Sigmoid colon (tissue), 6 donors: ENCODE measurements at regions not wholly inside any gene's neighbourhood (a gene's known extent, or its start where the extent isn't known, plus 50 kb on each side); places are given as distances from the start of the nearest gene placed in this dataset.

ENCODE experiments used
- DNase-seq: peaks from one replicate; pipeline ENCODE4 v3.0.0-alpha.2; 2019
- H3K27ac ChIP-seq, 4 donors: fragments of 200-600 bp; sonication (generic); one replicate each; pipeline ENCODE4 v1.5.1; 2016 to 2019; ENCODE audit warnings: mild to moderate bottlenecking in 1 of 4
- H3K27me3 ChIP-seq, 3 donors: fragments of 200-600 bp; sonication (generic); one replicate each; pipeline ENCODE4 v1.5.1; 2019; ENCODE audit warnings: mild to moderate bottlenecking in 1 of 3
- H3K36me3 ChIP-seq, 4 donors: fragments of 200-600 bp; sonication (generic); one replicate each; pipeline ENCODE4 v1.5.1; 2016 to 2019
- H3K4me1 ChIP-seq, 4 donors: fragments of 200-600 bp; sonication (generic); one replicate each; pipeline ENCODE4 v1.5.1; 2017 to 2019
- H3K4me3 ChIP-seq, 4 donors: fragments of 200-600 bp; sonication (generic); one replicate each; pipeline ENCODE4 v1.5.1; 2017 to 2019; ENCODE audit warnings: mild to moderate bottlenecking in 2 of 4, moderate library complexity in 1 of 4
- H3K9me3 ChIP-seq, 4 donors: fragments of 200-600 bp in 3 of 4; sonication (generic) in 3 of 4; one replicate each; pipeline versions ENCODE4 v1.5.1 to v1.6.1; 2013 to 2019
- EP300 ChIP-seq, 4 donors: sonication (generic); formaldehyde crosslinking; IDR thresholded peaks; one replicate each; pipeline ENCODE4 v1.6.1; 2017; ENCODE audit warnings: antibody characterized with exemption in 4 of 4
- POLR2A ChIP-seq, 2 donors: fragments of 450-650 bp; IDR thresholded peaks; one replicate each; pipeline ENCODE4 v1.6.1; 2016; ENCODE audit warnings: antibody characterized with exemption in 2 of 2, mild to moderate bottlenecking in 2 of 2, moderate library complexity in 2 of 2
- POLR2AphosphoS5 ChIP-seq, 4 donors: sonication (generic); formaldehyde crosslinking; IDR thresholded peaks; one replicate each; pipeline ENCODE4 v1.6.1; 2017; ENCODE audit warnings: antibody characterized with exemption in 4 of 4
- WGBS, 2 donors: extraction: QIAGEN DNeasy Blood & Tissue Kit; methylation state at CpG; one replicate each; pipeline ENCODE4 v1.1.7; 2013; 5-methylcytosine and 5-hydroxymethylcytosine counted together
- intact Hi-C: fragments of 100-400 bp; cut with DNase I; formaldehyde crosslinking; loops from one replicate; pipeline ENCODE4 v1.15.1; 2023
- TF ChIP-seq, protein P1 (sequence below), 4 experiments: fragments of 450-650 bp in 3 of 4; fragments of 200-600 bp in 1 of 4; IDR thresholded peaks; one replicate each; pipeline ENCODE4 v1.5.1; 2016 to 2019; ENCODE audit warnings: antibody characterized with exemption in 4 of 4, mild to moderate bottlenecking in 3 of 4, moderate library complexity in 2 of 4
- donor health status: healthy with polysubstance abuse.
- donor health status: healthy.

DNA sequence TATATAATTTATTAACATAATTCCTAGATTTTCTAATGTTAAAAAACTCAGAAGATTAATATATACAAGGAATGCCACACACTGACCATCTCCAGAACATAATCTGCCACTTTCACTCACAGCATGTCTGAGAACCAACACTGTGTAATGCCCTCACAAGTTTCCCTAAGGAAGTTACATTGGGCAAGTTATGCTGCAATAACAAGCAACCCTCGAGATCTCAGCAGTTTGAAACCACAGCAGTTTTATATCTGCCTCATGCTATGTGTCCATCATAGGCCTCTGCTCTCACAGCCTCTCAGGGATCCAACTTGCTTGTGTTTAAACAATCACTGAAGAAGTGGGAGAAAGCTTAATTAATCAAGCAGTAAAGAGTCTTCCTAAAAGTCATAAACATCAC, 250.0 kb upstream of the SLC7A11 start:
- no peak for TF ChIP-seq POLR2A (IDR thresholded peaks at IDR 0.05)
- TF ChIP-seq EP300 (IDR thresholded peaks at IDR 0.05): no peak
- TF ChIP-seq POLR2AphosphoS5 (IDR thresholded peaks at IDR 0.05): no peak
- Histone ChIP-seq H3K4me3 (no peak overlapping the region), H3K4me1 (peaks cover 0 to 6% (median 0%) of the 10 kb centered on the region in 4 donors), H3K27me3 (no peaks in the 10 kb centered on the region), H3K36me3 (no peaks in the 10 kb centered on the region), H3K27ac (no peak overlapping the region), H3K9me3 (no peaks in the 10 kb centered on the region)
- intact Hi-C loops: no loop called here
- no peak for DNase-seq
- WGBS, 2 donors: 63 to 71% methylated on average over 1 of the region's 1 CpG

DNA sequence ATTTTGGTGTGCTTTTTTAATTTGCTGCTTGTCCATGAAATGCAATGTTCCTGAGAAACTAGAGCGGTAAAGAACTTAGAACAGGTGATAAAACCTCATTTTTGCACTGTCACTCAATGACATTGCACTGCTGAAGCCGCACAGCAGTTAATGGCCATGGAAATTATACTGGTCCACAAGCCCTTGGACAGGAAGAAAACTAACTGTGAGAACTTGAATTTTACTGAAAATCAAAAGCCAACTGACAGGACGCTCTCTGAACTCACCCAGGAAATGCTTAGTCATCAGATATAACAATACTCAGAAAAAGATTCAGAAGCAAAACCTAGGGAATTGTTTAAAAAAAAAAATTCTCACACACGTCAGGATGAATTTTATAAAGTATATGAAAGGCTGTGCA, 246.4 kb upstream of the SLC7A11 start:
- Histone ChIP-seq H3K27ac (no peak overlapping the region), H3K27me3 (no peaks in the 10 kb centered on the region), H3K4me1 (peaks cover 0 to 6% (median 0%) of the 10 kb centered on the region in 4 donors), H3K36me3 (no peaks in the 10 kb centered on the region), H3K9me3 (no peaks in the 10 kb centered on the region), H3K4me3 (no peak overlapping the region)
- WGBS, 2 donors: 80 to 94% methylated on average over 4 of the region's 4 CpGs
- no peak for DNase-seq
- no peak for TF ChIP-seq POLR2AphosphoS5 (IDR thresholded peaks at IDR 0.05)
- TF ChIP-seq EP300 (IDR thresholded peaks at IDR 0.05): no peak
- no peak for TF ChIP-seq POLR2A (IDR thresholded peaks at IDR 0.05)
- TF ChIP-seq, protein P1, sequence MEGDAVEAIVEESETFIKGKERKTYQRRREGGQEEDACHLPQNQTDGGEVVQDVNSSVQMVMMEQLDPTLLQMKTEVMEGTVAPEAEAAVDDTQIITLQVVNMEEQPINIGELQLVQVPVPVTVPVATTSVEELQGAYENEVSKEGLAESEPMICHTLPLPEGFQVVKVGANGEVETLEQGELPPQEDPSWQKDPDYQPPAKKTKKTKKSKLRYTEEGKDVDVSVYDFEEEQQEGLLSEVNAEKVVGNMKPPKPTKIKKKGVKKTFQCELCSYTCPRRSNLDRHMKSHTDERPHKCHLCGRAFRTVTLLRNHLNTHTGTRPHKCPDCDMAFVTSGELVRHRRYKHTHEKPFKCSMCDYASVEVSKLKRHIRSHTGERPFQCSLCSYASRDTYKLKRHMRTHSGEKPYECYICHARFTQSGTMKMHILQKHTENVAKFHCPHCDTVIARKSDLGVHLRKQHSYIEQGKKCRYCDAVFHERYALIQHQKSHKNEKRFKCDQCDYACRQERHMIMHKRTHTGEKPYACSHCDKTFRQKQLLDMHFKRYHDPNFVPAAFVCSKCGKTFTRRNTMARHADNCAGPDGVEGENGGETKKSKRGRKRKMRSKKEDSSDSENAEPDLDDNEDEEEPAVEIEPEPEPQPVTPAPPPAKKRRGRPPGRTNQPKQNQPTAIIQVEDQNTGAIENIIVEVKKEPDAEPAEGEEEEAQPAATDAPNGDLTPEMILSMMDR (IDR thresholded peaks at IDR 0.05): no peak
- intact Hi-C loops: no loop called here

DNA sequence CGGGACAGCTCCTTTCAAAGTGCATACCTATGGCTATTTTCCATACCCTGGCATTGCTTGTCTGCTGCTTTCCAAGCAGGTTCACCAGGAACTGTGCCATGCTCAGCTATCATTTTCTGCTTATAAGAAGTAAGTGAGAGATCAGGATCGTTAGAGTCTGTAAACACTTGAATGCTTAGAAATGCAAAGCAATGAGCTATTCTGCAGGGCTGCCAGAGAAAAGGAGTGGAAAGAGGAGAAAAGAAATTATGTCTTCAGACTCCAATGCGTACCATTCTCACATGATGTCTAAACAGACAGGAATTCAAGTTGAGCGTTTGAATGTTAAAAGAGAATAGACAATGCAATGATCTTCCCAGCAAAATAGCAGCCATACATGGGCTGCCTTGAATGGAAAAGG, 245.5 kb upstream of the SLC7A11 start:
- H3K27ac ChIP-seq: peak overlapping the region in 1 of 4 donors; percentile 27
- H3K9me3 ChIP-seq: no peaks in the 10 kb centered on the region
- H3K36me3 ChIP-seq: no peaks in the 10 kb centered on the region
- TF ChIP-seq POLR2A (IDR thresholded peaks at IDR 0.05) (no peak), EP300 (IDR thresholded peaks at IDR 0.05) (no peak), POLR2AphosphoS5 (IDR thresholded peaks at IDR 0.05) (no peak)
- TF ChIP-seq, protein P1 (IDR thresholded peaks at IDR 0.05): no peak
- no peak overlapping the region for H3K4me3 ChIP-seq
- intact Hi-C loops: no loop called here
- peaks cover 0 to 6% (median 0%) of the 10 kb centered on the region in 4 donors for H3K4me1 ChIP-seq
- DNase-seq: no peak
- no peaks in the 10 kb centered on the region for H3K27me3 ChIP-seq
- WGBS, 2 donors: 67 to 69% methylated on average over 4 of the region's 4 CpGs

DNA sequence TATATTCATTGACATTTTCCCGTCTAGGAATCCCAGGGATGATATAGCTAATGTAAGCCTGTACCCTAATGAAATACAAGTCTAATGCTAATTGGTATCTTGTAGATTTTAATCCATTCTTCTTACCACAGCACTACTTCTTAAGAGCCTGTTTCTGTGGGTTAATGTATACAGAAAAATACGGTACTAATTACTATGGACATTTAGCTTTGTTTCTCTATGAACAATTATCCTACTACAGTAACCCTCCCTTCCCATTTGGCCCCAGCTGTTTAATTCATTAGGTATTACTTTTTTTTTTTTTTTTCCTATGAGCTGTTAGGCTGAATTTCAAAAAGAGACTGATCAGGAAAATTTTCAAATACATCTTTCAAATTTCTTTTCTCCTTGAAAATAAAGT, 245.1 kb upstream of the SLC7A11 start:
- H3K27me3 ChIP-seq: no peaks in the 10 kb centered on the region
- H3K4me1 ChIP-seq: peaks cover 0 to 6% (median 0%) of the 10 kb centered on the region in 4 donors
- no peaks in the 10 kb centered on the region for H3K9me3 ChIP-seq
- intact Hi-C loops: no loop called here
- no peaks in the 10 kb centered on the region for H3K36me3 ChIP-seq
- TF ChIP-seq POLR2AphosphoS5 (IDR thresholded peaks at IDR 0.05): no peak
- TF ChIP-seq, protein P1 (IDR thresholded peaks at IDR 0.05): no peak
- TF ChIP-seq POLR2A (IDR thresholded peaks at IDR 0.05): no peak
- TF ChIP-seq EP300 (IDR thresholded peaks at IDR 0.05): no peak
- DNase-seq: no peak
- 36 to 57% methylated on average over 2 of the region's 2 CpGs for WGBS, 2 donors
- H3K27ac ChIP-seq: peak overlapping the region in 1 of 4 donors; percentile 27
- H3K4me3 ChIP-seq: no peak overlapping the region

DNA sequence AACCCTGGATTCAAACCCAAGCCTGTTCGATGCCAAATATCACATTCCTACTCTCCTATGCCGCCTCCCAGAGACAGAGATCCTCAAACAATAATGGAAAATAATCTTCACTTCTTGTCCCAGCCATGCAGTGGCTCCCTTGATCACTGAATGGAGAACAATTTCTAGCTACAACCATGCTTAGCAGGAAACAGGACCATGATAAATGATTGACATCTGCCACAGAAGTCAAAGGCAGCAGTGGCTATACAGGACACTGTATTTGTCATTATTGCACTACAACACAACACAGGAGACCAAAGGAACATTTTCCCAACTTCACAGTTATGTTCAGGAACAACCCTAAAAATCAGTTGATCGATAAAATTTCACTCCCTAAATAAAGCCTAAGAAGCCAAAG, 243.3 kb upstream of the SLC7A11 start:
- Histone ChIP-seq H3K36me3 (no peaks in the 10 kb centered on the region), H3K27ac (no peak overlapping the region), H3K4me3 (no peak overlapping the region), H3K27me3 (no peaks in the 10 kb centered on the region), H3K4me1 (peaks cover 0 to 6% (median 0%) of the 10 kb centered on the region in 4 donors), H3K9me3 (no peaks in the 10 kb centered on the region)
- WGBS, 2 donors: 90 to 94% methylated on average over 3 of the region's 3 CpGs
- DNase-seq: no peak
- TF ChIP-seq POLR2A (IDR thresholded peaks at IDR 0.05) (no peak), POLR2AphosphoS5 (IDR thresholded peaks at IDR 0.05) (no peak)
- TF ChIP-seq, protein P1 (IDR thresholded peaks at IDR 0.05): no peak
- intact Hi-C loops: no loop called here
